Mononuclear cell (primary cell): ENCODE measurements at regions not wholly inside any gene's neighbourhood (a gene's known extent, or its start where the extent isn't known, plus 50 kb on each side); places are given as distances from the start of the nearest gene placed in this dataset.

Source experiments
- H3K27me3 ChIP-seq: 2 replicates; pipeline ENCODE4 v1.6.0; 2011; ENCODE audit warnings: low read length, control low read depth; ENCODE audit not compliant: insufficient read depth
- H3K4me1 ChIP-seq: 2 replicates; pipeline ENCODE4 v1.5.1; 2011; ENCODE audit warnings: mild to moderate bottlenecking, low read length, control low read depth; ENCODE audit not compliant: insufficient read depth
- H3K4me3 ChIP-seq: 2 replicates; pipeline ENCODE4 v1.5.1; 2011; ENCODE audit warnings: mild to moderate bottlenecking, low read length, moderate library complexity
- H3K9me3 ChIP-seq: 2 replicates; pipeline ENCODE4 v1.5.1; 2011; ENCODE audit warnings: low read depth, mild to moderate bottlenecking, control low read depth, low read length

DNA sequence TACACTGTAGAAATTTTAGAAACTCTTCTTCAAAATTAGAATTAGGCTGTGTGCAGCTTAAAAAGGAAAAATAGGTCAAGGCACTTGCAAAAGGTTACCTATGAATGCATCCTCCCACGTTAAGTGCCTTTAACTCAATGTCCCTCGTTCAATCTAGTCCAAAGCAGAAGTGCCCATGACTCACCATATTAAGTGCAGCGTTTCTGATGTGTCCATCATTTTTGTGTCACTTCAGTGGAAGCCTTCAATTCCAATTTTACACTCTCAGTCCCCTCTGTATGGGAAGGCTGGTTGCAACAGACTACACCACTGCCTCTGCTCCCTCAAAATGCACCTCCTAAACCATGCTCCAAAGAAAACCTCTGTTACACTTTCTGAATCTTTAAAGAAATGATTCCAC is 53.4 kb downstream of the FOXB1 start:
- H3K27me3 ChIP-seq, result no peaks in the 10 kb centered on the region

DNA sequence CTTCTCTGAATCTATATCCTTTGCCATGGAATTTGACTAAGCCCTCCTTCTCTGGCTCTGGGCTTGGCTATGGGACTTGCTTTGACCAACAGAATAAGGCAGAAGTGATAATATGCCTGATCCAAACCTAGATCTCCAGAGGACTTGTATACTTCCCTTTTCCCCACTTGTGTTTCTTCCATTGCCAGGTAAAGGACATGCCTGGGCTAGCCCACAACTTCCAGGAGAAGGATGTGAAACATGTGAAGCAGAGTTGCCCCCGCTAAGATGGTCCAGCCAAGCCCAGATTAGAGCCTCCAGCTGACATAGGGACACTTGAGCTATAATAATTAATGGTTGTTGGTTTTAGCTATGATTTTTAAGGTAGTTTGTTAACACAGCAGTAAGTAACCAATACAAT is 55.1 kb downstream of the FOXB1 start:
- no peak overlapping the region for H3K4me3 ChIP-seq
- peaks cover 13% of the 10 kb centered on the region for H3K9me3 ChIP-seq
- no peaks in the 10 kb centered on the region for H3K27me3 ChIP-seq
- H3K4me1 ChIP-seq, result no peaks in the 10 kb centered on the region

More for the DNA sequence above, 53.4 kb downstream of the FOXB1 start:
- Histone ChIP-seq H3K9me3 (peaks cover 13% of the 10 kb centered on the region), H3K4me1 (no peaks in the 10 kb centered on the region), H3K4me3 (no peak overlapping the region)

GRCh38 chr15:60061758-60062157 is 57.6 kb downstream of the FOXB1 start:
- Histone ChIP-seq H3K27me3 (no peaks in the 10 kb centered on the region), H3K9me3 (peaks cover 13% of the 10 kb centered on the region), H3K4me3 (no peak overlapping the region), H3K4me1 (no peaks in the 10 kb centered on the region)

DNA sequence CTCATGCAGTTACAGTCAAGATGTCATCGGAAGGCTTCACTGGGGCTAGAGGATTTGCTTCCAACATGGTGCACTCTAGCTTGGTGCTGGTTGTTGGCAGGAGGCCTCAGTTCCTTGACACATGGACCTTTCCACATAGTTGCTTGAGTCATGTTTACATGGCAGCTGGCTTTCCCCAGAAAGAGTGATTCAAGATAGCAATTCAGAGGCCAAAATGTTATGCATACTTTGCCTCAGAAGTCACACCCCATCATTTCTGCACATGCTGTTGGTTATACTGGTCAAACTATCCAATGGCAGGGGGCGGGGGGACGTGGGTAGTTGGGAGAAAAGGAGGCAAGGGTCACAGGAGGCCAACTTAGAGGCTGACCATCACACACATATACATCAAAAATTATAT is 58.7 kb downstream of the FOXB1 start:
- Histone ChIP-seq H3K9me3 (peaks cover 13% of the 10 kb centered on the region), H3K4me1 (no peaks in the 10 kb centered on the region), H3K4me3 (no peak overlapping the region), H3K27me3 (no peaks in the 10 kb centered on the region)

DNA sequence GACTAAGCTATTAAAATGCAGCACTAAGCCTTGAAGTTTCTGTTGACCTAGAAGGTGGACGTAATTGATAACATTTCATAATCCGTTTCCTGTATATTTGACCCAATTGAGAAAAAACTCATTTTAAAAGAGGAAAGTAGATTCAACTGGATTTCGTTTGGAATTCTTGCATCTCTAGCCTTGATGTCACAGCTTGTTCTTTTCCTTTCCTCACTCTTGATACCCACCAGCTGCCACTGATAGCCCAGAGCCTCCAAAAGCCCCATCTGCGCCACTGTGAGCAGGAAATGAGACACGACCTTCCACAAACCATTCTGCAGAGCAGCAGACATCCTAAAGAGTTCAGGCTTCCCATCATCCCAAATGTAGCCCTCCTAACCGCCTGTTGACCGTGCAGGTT is 61.8 kb downstream of the FOXB1 start:
- no peaks in the 10 kb centered on the region for H3K4me1 ChIP-seq
- no peak overlapping the region for H3K4me3 ChIP-seq
- peaks cover 13% of the 10 kb centered on the region for H3K9me3 ChIP-seq
- H3K27me3 ChIP-seq, result no peaks in the 10 kb centered on the region

GRCh38 chr15:60070838-60071493 is 66.9 kb downstream of the FOXB1 start:
- Histone ChIP-seq H3K4me3 (no peak overlapping the region), H3K27me3 (no peaks in the 10 kb centered on the region), H3K4me1 (no peaks in the 10 kb centered on the region), H3K9me3 (no peaks in the 10 kb centered on the region)

GRCh38 chr15:60072826-60073465 is 68.8 kb downstream of the FOXB1 start:
- Histone ChIP-seq H3K9me3 (no peaks in the 10 kb centered on the region), H3K27me3 (no peaks in the 10 kb centered on the region), H3K4me1 (no peaks in the 10 kb centered on the region), H3K4me3 (no peak overlapping the region)

DNA sequence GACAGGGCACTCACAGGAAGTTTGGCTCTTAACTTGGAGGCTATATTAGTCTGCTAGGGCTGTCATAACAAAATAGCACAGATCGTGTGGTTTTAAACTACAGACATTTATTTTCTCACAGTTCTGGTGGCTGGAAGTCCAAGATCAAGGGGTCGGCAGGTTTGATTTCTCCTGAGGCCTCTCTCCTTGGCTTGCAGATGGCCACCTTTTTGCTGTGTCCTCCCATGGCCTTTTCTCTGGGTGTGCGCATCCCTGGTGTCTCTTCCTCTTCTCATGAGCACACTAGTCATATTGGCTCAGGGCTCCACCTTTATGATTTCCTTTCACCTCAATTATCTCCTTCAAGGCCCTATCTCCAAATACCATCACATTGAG is 69.3 kb downstream of the FOXB1 start:
- H3K4me1 ChIP-seq, result no peaks in the 10 kb centered on the region
- H3K9me3 ChIP-seq, result no peaks in the 10 kb centered on the region
- no peak overlapping the region for H3K4me3 ChIP-seq
- no peaks in the 10 kb centered on the region for H3K27me3 ChIP-seq

GRCh38 chr15:60074181-60074885 is 70.2 kb downstream of the FOXB1 start:
- Histone ChIP-seq H3K27me3 (no peaks in the 10 kb centered on the region), H3K9me3 (no peaks in the 10 kb centered on the region), H3K4me1 (no peaks in the 10 kb centered on the region), H3K4me3 (no peak overlapping the region)

DNA sequence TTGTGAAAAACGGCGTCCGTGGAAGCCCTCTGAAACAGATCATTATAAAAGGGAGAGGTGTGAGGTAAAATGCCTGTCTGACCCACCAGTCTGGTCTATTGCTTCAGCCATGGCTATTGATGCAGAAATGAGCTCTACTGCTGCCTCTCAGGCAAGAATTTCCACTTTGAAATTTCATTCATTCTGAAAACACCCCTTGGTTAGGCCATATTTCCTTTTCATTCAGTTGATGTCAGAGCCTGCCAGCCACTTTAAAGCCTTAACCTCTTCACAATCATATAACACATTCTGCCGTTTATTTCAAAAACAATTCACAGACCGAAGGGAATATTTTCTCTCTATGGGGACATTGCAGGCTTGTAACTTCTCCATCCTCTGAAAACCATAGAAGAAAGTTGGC is 71.9 kb downstream of the FOXB1 start:
- Histone ChIP-seq H3K4me1 (no peaks in the 10 kb centered on the region), H3K27me3 (no peaks in the 10 kb centered on the region), H3K4me3 (no peak overlapping the region), H3K9me3 (no peaks in the 10 kb centered on the region)

DNA sequence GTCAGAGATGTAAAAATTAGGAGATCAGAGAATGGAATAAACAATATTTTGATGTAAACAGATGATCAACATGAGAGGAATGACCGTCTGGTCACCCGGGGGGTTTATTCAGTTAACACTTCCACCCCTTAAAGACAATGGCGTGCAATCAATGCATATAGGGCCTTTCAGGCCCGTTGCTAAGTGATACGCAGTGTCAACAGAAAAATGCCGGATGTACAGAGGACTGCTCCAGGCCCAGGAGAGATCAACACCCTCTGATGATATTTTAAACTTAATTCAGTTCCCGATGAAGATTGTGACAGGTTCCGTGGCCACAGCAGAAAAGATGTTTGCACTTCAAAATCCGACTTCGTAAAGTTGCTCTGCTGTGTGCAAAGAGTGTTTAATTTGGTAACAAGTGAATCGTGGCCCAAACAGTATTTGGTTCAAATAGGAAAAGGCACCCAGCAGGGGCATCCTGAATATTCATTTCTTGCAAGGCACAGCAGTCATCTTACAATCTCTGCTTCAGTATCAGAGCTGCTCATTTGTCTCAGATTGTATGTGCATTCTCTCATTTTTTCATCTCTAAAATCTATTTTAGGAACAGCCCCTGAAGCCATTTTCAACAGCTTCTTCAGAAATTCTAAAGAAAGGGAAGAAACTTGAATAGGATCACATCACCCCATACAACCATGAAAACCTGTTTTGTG is 72.6 kb downstream of the FOXB1 start:
- H3K4me3 ChIP-seq, result no peak overlapping the region
- H3K9me3 ChIP-seq, result no peaks in the 10 kb centered on the region
- H3K4me1 ChIP-seq, result no peaks in the 10 kb centered on the region

DNA sequence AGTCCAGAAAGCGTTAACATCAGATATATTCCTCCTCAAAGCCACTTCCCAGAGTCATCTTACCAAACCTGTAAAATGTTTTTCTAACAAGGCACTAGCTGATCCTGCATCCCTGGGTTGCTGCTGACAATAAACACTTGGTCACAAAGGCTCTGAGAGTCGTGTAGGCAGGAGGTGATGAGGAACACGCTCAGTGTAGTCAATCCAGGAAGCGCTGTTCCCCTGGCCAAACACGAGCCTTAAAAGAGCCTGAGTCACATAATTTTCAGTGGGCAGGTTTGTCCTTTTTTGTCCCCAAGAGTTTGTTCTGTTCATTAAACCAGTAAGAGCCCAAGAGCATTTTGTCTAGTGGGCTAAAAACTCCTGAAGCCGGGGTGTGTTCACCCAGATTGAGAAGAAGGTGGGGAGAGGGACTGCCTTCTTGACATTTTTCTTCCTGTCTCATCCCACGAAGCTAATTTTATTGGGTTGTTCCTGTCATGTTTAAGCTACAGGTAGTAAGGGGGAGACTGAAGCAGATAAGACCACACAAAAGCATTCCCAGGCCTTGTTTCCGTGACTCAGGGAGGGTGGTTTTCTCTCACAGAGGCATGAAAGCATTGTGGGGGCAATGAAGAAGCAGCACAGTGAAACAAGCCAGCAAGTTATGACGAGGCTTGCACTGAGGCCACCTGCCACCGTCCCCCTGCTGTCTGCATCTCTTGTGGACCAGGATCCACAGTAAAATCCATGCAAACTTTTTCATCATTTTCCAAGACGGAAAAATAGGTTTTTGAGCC is 73.7 kb downstream of the FOXB1 start:
- no peak overlapping the region for H3K4me3 ChIP-seq
- H3K27me3 ChIP-seq, result no peaks in the 10 kb centered on the region
- H3K9me3 ChIP-seq, result no peaks in the 10 kb centered on the region
- no peaks in the 10 kb centered on the region for H3K4me1 ChIP-seq

More for the DNA sequence above, 72.6 kb downstream of the FOXB1 start:
- H3K27me3 ChIP-seq, result no peaks in the 10 kb centered on the region

DNA sequence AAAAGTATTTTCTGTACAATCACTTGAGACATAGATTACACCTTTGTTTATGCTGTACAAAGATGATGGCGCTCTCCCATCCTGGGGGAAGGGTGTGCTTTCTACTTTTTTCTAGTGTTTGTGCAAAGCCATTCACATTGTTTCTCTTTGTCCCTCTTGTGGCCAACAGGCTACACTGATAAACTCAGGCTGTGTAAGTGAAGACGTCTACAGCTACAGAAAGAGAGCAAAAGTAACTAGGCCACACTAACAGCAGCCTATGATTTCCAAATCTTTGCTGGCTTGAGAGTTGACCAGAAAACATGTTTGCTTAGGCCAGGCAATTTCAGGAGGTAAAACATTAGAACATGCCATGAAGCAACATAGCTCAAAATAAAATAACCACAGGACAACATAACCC is 75.1 kb downstream of the FOXB1 start:
- no peaks in the 10 kb centered on the region for H3K4me1 ChIP-seq
- no peaks in the 10 kb centered on the region for H3K9me3 ChIP-seq
- H3K27me3 ChIP-seq, result no peaks in the 10 kb centered on the region
- no peak overlapping the region for H3K4me3 ChIP-seq

DNA sequence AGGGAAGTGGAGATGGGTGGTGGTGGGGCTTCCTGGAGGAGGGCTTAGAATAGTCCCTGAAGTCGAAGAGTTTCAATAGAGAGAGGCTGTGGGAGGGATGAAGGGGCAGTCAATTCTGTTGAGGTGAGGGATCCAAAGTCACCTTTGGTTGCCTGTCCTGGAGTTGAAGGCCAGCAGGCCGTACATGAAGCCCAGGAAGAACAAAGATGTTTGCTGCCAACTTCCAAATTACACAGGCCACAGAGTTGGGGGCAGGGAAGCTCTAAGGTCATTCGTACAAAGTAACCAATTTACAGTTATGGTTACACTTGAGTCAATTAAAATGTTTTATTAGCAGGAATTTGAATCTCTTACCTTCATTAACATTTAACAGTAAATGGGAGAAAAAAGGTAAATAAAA is 77.9 kb downstream of the FOXB1 start:
- no peaks in the 10 kb centered on the region for H3K4me1 ChIP-seq
- no peak overlapping the region for H3K4me3 ChIP-seq
- no peaks in the 10 kb centered on the region for H3K9me3 ChIP-seq
- H3K27me3 ChIP-seq, result no peaks in the 10 kb centered on the region

DNA sequence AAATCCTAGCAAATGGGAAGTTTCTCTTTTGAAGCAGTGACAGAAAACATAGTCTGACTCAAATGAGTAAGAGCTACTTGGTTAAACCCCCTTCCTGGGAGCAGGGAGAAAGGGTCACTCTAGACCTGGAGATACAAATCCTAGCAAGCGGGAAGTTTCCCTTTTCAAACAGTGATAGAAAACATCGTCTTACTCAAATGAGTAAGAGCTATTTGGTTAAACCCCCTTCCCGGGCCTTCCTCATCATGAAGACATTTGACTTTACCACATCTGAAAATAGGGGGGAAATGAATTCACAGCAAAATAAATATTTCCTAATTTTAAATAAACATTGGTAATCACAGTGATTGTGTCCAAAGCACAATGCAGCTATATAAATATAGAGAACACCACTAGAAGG is 79.2 kb downstream of the FOXB1 start:
- Histone ChIP-seq H3K9me3 (no peaks in the 10 kb centered on the region), H3K4me1 (no peaks in the 10 kb centered on the region), H3K27me3 (no peaks in the 10 kb centered on the region), H3K4me3 (no peak overlapping the region)
